Neuronal stem cell (in vitro differentiated cells): ENCODE measurements at regions not wholly inside any gene's neighbourhood (a gene's known extent, or its start where the extent isn't known, plus 50 kb on each side); places are given as distances from the start of the nearest gene placed in this dataset.
"Not testable (repeated sequence)": the region's sequence is repeated elsewhere in the genome, so short reads cannot be mapped to it uniquely, and the experiment has no call there.

Experiments
- DNase-seq: peaks from one replicate; pipeline ENCODE4 v3.0.0-alpha.2; 2013; ENCODE audit warnings: low spot score
- H2AFZ ChIP-seq: one replicate; pipeline ENCODE4 v1.6.1; 2013; ENCODE audit warnings: mild to moderate bottlenecking, low read length, inconsistent platforms
- H2AK5ac ChIP-seq: 2 replicates; pipeline ENCODE4 v1.6.1; 2013; ENCODE audit warnings: low read depth, mild to moderate bottlenecking, inconsistent platforms, low read length, moderate library complexity, mixed read lengths
- H2BK120ac ChIP-seq: 2 replicates; pipeline ENCODE4 v1.6.1; 2013; ENCODE audit warnings: low read depth, mild to moderate bottlenecking, inconsistent platforms, low read length, moderate library complexity, mixed read lengths
- H2BK12ac ChIP-seq: one replicate; pipeline ENCODE4 v1.6.1; 2013; ENCODE audit warnings: low read length, inconsistent platforms
- H2BK15ac ChIP-seq: 2 replicates; pipeline ENCODE4 v1.6.1; 2013; ENCODE audit warnings: mild to moderate bottlenecking, low read length, inconsistent platforms, mixed read lengths
- H2BK5ac ChIP-seq: one replicate; pipeline ENCODE4 v1.6.1; 2013; ENCODE audit warnings: inconsistent platforms, mild to moderate bottlenecking, low read length, moderate library complexity
- H3K14ac ChIP-seq: one replicate; pipeline ENCODE4 v1.6.1; 2013; ENCODE audit warnings: low read length, inconsistent platforms
- H3K18ac ChIP-seq: 2 replicates; pipeline ENCODE4 v1.6.1; 2013; ENCODE audit warnings: low read length, inconsistent platforms
- H3K23ac ChIP-seq: 2 replicates; pipeline ENCODE4 v1.6.1; 2013; ENCODE audit warnings: low read depth, mild to moderate bottlenecking, mixed read lengths, low read length, inconsistent platforms; ENCODE audit not compliant: poor library complexity
- H3K27ac ChIP-seq: replicated peaks from 3 replicates; pipeline ENCODE4 v1.5.1; 2013; ENCODE audit warnings: low read length, inconsistent platforms
- H3K27me3 ChIP-seq, 3 experiments: 2 replicates each; pipeline ENCODE4 v1.6.1; 2013; ENCODE audit warnings: low read length in 3 of 3, mild to moderate bottlenecking in 2 of 3, inconsistent platforms in 1 of 3, low read depth in 1 of 3, mixed read lengths in 1 of 3, moderate library complexity in 1 of 3; ENCODE audit not compliant: control insufficient read depth in 3 of 3, insufficient read depth in 3 of 3
- H3K36me3 ChIP-seq, 2 donors: replicated peaks in 1 of 2; 2 replicates each; pipeline ENCODE4 v1.6.1; 2013; ENCODE audit warnings: low read length in 2 of 2; ENCODE audit not compliant: control insufficient read depth in 2 of 2, insufficient read depth in 2 of 2
- H3K4ac ChIP-seq: 2 replicates; pipeline ENCODE4 v1.6.1; 2013; ENCODE audit warnings: inconsistent platforms, mild to moderate bottlenecking, low read length, moderate library complexity
- H3K4me1 ChIP-seq, 2 donors: 1 replicate in 1 of 2; 2 replicates in 1 of 2; pipeline ENCODE4 v1.6.1; 2013; ENCODE audit warnings: low read length in 2 of 2, low read depth in 1 of 2; ENCODE audit not compliant: control insufficient read depth in 2 of 2, insufficient read depth in 1 of 2
- H3K4me2 ChIP-seq: one replicate; pipeline ENCODE4 v1.6.1; 2013; ENCODE audit warnings: mild to moderate bottlenecking, low read length, inconsistent platforms; ENCODE audit not compliant: insufficient read depth, poor library complexity, severe bottlenecking
- H3K4me3 ChIP-seq, 2 donors: 2 replicates each; pipeline ENCODE4 v1.5.1; 2013; ENCODE audit warnings: low read length in 2 of 2, mild to moderate bottlenecking in 2 of 2, inconsistent platforms in 1 of 2, moderate library complexity in 1 of 2
- H3K79me1 ChIP-seq: one replicate; pipeline ENCODE4 v1.6.1; 2013; ENCODE audit warnings: low read depth, mild to moderate bottlenecking, inconsistent platforms, low read length, moderate library complexity
- H3K9ac ChIP-seq: one replicate; pipeline ENCODE4 v1.6.1; 2013; ENCODE audit warnings: mild to moderate bottlenecking, low read depth, low read length, inconsistent platforms; ENCODE audit not compliant: poor library complexity
- H3K9me3 ChIP-seq, 2 donors: replicated peaks in 1 of 2; 2 replicates each; pipeline versions ENCODE3 to v1.6.1; 2013; ENCODE audit warnings: low read length in 2 of 2, mild to moderate bottlenecking in 2 of 2, inconsistent platforms in 1 of 2, low read depth in 1 of 2, mixed read lengths in 1 of 2, moderate library complexity in 1 of 2; ENCODE audit not compliant: control insufficient read depth in 2 of 2, insufficient read depth in 1 of 2
- H4K8ac ChIP-seq: one replicate; pipeline ENCODE4 v1.6.1; 2013; ENCODE audit warnings: low read depth, mild to moderate bottlenecking, inconsistent platforms, low read length, moderate library complexity
- H4K91ac ChIP-seq: one replicate; pipeline ENCODE4 v1.6.1; 2013; ENCODE audit warnings: low read length, low read depth, mild to moderate bottlenecking, inconsistent platforms; ENCODE audit not compliant: poor library complexity
- WGBS, 2 donors: extraction: QIAGEN DNeasy Blood & Tissue Kit; methylation state at CpG; one replicate each; pipeline ENCODE4 v1.1.7; 2013; ENCODE audit warnings: missing lambda C conversion rate in 2 of 2, mixed read lengths in 1 of 2; ENCODE audit not compliant: insufficient read length in 2 of 2, insufficient replicate concordance in 1 of 2; ENCODE audit errors: extremely low coverage in 2 of 2; 5-methylcytosine and 5-hydroxymethylcytosine counted together

- not testable (repeated sequence) for H3K9me3 ChIP-seq, H3K79me1 ChIP-seq, H3K23ac ChIP-seq, H4K8ac ChIP-seq, H3K18ac ChIP-seq, H2BK15ac ChIP-seq, H3K14ac ChIP-seq, H2AK5ac ChIP-seq, H4K91ac ChIP-seq, H2BK120ac ChIP-seq, H2BK5ac ChIP-seq, H3K9ac ChIP-seq, H3K4ac ChIP-seq, H3K27ac ChIP-seq, H3K4me2 ChIP-seq, H3K4me3 ChIP-seq, H3K36me3 ChIP-seq, DNase-seq, H3K27me3 ChIP-seq, H3K4me1 ChIP-seq, H2AFZ ChIP-seq, H2BK12ac ChIP-seq
- WGBS, 2 donors, result no CpG with 5 or more reads among the region's 5 CpGs
These were observed 143.1 kb upstream of the CHL1 start for GRCh38 chr3:53441-53840.

DNA sequence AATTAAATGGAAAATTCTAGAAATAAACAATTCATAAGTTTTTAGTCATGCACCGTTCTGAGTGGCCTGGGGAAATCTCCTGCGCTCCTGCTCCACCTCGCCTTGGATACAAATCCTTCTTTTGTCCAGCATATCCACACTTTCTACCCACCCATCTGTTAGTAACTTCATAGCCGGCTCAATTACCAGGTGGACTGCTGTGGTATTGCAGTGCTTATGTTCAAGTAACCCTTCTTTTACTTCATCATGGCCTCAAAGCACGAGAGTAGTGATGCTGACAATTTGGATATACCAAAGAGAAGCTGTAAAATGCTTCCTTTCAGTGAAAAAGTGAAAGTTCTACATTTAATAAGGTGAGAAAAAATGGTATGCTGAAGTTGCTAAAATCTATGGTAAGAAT, 142.3 kb upstream of the CHL1 start:
- no peaks in the 10 kb centered on the region for H3K27me3 ChIP-seq
- H3K79me1 ChIP-seq, result no peaks in the 10 kb centered on the region
- whole genome bisulfite sequencing, 2 donors, result no CpG with 5 or more reads among the region's 5 CpGs
- no peak overlapping the region for H3K23ac ChIP-seq
- H3K36me3 ChIP-seq, result no peaks in the 10 kb centered on the region
- H2AK5ac ChIP-seq, result no peak overlapping the region
- H2BK12ac ChIP-seq, result no peak overlapping the region
- no peak overlapping the region for H3K27ac ChIP-seq
- H3K9me3 ChIP-seq, result no peaks in the 10 kb centered on the region
- no peak overlapping the region for H4K91ac ChIP-seq
- H4K8ac ChIP-seq, result no peak overlapping the region
- H3K4me2 ChIP-seq, result no peak overlapping the region
- no peak overlapping the region for H2BK15ac ChIP-seq
- no peak overlapping the region for H2BK120ac ChIP-seq
- no peak overlapping the region for H3K4ac ChIP-seq
- no peak overlapping the region for H3K18ac ChIP-seq
- DNase-seq, result no peak
- peaks cover 0 to 2% of the 10 kb centered on the region in 2 donors for H3K4me1 ChIP-seq
- H3K14ac ChIP-seq, result no peak overlapping the region
- no peak overlapping the region for H3K4me3 ChIP-seq
- no peak overlapping the region for H2BK5ac ChIP-seq
- no peak overlapping the region for H2AFZ ChIP-seq
- no peak overlapping the region for H3K9ac ChIP-seq

- H2AFZ ChIP-seq, result no peak overlapping the region
These were observed 139.9 kb upstream of the CHL1 start for GRCh38 chr3:56672-57071.

DNA sequence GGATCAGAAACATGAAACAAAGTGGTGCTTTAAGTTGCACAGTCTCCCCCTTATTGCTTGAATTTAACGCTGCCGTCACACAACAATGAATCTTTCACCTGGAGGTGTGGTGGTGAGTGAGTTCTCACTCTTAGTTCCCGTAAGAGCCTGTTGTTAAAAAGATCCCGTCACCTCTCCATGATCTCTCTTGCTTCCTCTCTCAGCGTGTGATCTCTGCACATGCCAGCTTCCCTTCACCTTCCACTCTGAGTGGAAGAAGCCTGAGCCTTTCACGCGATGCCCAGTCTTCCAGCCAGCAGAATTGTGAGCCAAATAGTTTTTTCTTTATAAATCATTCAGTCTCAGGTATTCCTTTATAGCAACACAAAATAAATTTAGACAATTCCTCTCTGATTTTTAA, 136.7 kb upstream of the CHL1 start:
- H2AFZ ChIP-seq, result no peak overlapping the region
- H2BK120ac ChIP-seq, result no peak overlapping the region
- no peak overlapping the region for H3K9ac ChIP-seq
- no peak overlapping the region for H3K14ac ChIP-seq
- H4K91ac ChIP-seq, result no peak overlapping the region
- no peak overlapping the region for H2BK15ac ChIP-seq
- H3K9me3 ChIP-seq, result no peaks in the 10 kb centered on the region
- no peak overlapping the region for H3K4me3 ChIP-seq
- no peak overlapping the region for H3K18ac ChIP-seq
- no peak overlapping the region for H2BK12ac ChIP-seq
- H3K27me3 ChIP-seq, result no peaks in the 10 kb centered on the region
- no peak overlapping the region for H4K8ac ChIP-seq
- H2AK5ac ChIP-seq, result no peak overlapping the region
- H3K79me1 ChIP-seq, result no peaks in the 10 kb centered on the region
- H2BK5ac ChIP-seq, result no peak overlapping the region
- no peak overlapping the region for H3K23ac ChIP-seq
- no CpG with 5 or more reads among the region's 7 CpGs for WGBS, 2 donors
- no peak overlapping the region for H3K4ac ChIP-seq
- H3K36me3 ChIP-seq, result no peaks in the 10 kb centered on the region
- H3K27ac ChIP-seq, result no peak overlapping the region
- no peak for DNase-seq
- H3K4me2 ChIP-seq, result no peak overlapping the region
- H3K4me1 ChIP-seq, result peaks cover 5 to 6% of the 10 kb centered on the region in 2 donors

More at GRCh38 chr3:56672-57071, 139.9 kb upstream of the CHL1 start:
- H3K36me3 ChIP-seq, result no peaks in the 10 kb centered on the region
- no peak overlapping the region for H2BK120ac ChIP-seq
- H3K4ac ChIP-seq, result no peak overlapping the region
- H2AK5ac ChIP-seq, result no peak overlapping the region
- H3K14ac ChIP-seq, result no peak overlapping the region
- no peak overlapping the region for H3K4me2 ChIP-seq
- H3K18ac ChIP-seq, result no peak overlapping the region
- no peaks in the 10 kb centered on the region for H3K9me3 ChIP-seq
- DNase-seq, result no peak
- H3K27ac ChIP-seq, result no peak overlapping the region
- WGBS, 2 donors, result no CpG with 5 or more reads among the region's 4 CpGs
- H3K4me1 ChIP-seq, result peaks cover 0 to 2% of the 10 kb centered on the region in 2 donors
- no peak overlapping the region for H4K8ac ChIP-seq
- H3K23ac ChIP-seq, result no peak overlapping the region
- no peaks in the 10 kb centered on the region for H3K27me3 ChIP-seq
- H2BK12ac ChIP-seq, result no peak overlapping the region
- no peak overlapping the region for H4K91ac ChIP-seq
- no peak overlapping the region for H2BK5ac ChIP-seq
- no peak overlapping the region for H3K9ac ChIP-seq
- H3K79me1 ChIP-seq, result no peaks in the 10 kb centered on the region
- H3K4me3 ChIP-seq, result no peak overlapping the region
- no peak overlapping the region for H2BK15ac ChIP-seq
